HG03442 (cell line): ENCODE measurements at regions not wholly inside any gene's neighbourhood (a gene's known extent, or its start where the extent isn't known, plus 50 kb on each side); places are given as distances from the start of the nearest gene placed in this dataset.

Source experiments
- ATAC-seq: cut with Tn5 transposase; IDR thresholded peaks from one replicate; pipeline ENCODE4 v1.9.1; 2021; ENCODE audit warnings: mild to moderate bottlenecking, moderate library complexity; ENCODE audit not compliant: unreplicated experiment

DNA sequence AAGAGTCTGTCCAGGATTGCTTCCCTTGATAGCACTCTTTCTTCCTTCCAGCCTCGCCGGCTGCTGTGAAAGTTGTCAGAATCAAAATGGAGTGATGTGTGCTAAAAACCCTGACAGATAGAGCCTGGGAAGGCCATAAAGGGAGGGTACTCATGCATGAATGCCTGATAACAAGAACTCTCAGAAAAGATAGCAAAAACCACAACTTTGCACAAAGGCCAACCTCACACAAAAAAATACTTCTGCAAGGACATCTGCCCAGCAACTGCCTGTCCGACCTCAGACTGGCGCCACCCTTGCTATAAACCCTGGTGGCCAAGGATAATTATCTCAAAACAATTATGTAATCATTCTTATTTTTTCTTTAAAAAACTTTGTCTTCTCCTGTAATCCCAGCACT lies 133.2 kb upstream of the SVIL start:
- no peak for ATAC-seq

DNA sequence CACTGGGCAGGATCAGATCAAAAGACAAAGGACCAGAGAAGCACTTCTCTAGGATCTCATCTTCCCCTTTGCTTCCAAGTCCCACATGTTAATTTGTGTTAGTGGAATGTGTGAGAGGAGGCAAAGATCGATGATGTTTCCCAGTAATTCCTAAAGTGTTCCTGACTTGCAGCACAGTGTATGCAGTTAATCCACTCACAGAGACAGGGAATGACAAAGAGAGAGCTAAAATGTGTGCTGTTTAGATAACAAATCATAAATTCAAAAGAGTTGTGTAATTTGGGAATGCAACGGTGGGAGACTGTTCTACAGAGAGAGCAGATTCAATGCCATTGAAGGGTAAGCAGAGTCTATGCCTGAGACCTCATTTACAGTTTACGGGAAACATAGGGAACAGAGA lies 132.0 kb upstream of the SVIL start:
- no peak for ATAC-seq

- ATAC-seq = no peak
These were observed 130.6 kb upstream of the SVIL start for GRCh38 chr10:29765330-29765729.

GRCh38 chr10:29763396-29763795 lies 128.6 kb upstream of the SVIL start:
- ATAC-seq = no peak

- no peak for ATAC-seq
These were observed 127.1 kb upstream of the SVIL start for GRCh38 chr10:29761916-29762315.

GRCh38 chr10:29760138-29760900 lies 125.5 kb upstream of the SVIL start:
- ATAC-seq = no peak

DNA sequence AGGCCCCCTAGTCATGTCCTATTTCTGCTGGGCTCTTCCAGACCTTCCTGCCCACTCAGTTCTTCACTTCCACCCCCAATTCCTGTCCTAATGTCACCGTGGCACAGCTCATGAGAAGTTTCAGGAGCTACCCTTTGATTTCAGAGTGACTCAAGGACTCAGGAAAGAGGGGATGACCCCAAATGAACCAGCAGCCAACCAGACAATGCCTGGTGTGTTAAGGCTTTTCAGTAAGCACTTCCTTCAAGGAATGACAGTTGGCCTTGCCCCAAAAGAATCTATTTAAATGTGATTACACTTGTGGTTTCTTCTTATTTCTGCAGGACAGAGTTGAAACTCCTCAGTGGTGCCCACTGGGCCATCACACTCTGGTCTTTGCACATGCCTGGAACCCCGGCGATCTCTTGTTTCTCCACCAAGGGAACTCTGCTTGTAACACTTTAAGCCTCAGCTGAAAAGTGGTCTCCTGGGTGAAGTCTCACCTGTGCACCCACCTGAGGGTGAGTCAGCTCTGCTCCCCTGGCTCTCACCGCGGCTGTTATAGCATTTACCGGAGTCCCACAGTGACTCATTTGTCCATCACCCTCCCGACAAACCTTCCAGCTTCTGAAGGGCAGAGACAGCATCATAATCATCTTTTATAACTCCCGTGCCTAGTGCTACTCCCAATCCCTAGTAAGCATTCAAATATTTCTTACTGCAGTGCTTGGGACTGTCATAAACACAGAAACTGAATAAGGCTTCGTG lies 123.0 kb upstream of the SVIL start:
- no peak for ATAC-seq

- no peak for ATAC-seq
These were observed 121.7 kb upstream of the SVIL start for GRCh38 chr10:29756451-29756850.

GRCh38 chr10:29753283-29753682 lies 118.5 kb upstream of the SVIL start:
- ATAC-seq = no peak

- ATAC-seq = no peak
These were observed 116.9 kb upstream of the SVIL start for GRCh38 chr10:29751684-29752083.

DNA sequence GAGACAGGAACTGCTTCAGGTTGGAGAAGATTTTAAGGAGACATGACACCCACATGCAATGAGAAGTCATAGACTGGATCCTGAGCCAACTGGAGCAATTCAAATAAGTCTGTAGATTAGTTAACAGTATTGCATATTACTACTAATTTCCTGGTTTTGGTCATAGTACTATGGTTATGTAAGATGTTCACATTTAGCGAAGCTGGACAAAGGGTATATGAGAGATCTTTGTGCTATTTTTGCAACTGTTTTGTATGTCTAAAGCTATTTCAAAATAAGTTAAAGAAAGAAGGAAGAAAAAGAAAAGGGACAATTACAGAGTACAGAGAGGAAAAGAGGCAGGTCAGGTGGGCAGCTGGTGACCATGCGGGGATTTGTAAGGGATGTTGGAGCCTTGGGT lies 116.5 kb upstream of the SVIL start:
- no peak for ATAC-seq

DNA sequence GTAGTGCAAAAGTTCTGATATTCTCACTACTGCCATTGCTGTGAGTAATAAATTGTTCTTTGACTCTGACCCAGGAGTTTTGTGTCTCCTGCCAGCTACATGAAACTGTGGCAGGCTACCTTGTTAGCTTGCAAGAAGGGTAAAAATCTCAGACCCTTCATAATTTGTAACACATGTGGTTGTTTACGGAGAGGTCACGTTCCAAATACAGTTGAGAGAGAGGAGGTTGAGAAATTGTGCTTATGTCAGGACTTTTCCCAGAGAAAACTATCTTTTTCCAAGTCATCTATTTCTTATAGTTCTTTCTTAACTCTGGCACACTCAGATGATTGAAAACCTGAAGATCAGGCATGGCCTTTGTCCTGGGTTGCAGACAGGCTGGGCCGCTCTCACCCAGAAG lies 114.4 kb upstream of the SVIL start:
- no peak for ATAC-seq

DNA sequence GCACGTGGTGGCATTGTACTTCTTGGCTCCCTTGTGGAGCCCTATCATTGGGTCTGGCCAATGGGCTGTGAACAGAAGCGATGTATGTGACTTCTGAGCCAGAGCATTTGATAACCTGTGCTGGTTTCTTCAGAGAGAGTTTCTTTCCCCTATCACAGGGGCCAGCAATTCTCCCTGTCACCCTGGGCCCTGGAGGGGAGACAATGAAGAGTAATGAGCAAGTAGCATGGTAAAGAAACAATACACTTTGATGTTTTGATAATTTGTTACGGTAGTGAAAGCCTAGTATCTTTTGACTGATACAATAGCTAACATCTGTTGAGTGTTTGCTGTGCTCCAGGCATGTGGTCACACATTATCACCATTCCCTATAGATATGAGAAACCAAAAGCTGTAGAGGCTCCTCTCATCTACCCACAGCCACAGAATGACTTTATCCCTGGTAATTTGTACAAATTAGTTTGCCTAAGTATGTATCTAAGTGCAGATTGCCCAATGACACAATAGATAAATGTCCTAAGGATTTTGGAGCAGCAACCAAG lies 113.4 kb upstream of the SVIL start:
- no peak for ATAC-seq

- no peak for ATAC-seq
These were observed 111.5 kb upstream of the SVIL start for GRCh38 chr10:29746080-29746797.

DNA sequence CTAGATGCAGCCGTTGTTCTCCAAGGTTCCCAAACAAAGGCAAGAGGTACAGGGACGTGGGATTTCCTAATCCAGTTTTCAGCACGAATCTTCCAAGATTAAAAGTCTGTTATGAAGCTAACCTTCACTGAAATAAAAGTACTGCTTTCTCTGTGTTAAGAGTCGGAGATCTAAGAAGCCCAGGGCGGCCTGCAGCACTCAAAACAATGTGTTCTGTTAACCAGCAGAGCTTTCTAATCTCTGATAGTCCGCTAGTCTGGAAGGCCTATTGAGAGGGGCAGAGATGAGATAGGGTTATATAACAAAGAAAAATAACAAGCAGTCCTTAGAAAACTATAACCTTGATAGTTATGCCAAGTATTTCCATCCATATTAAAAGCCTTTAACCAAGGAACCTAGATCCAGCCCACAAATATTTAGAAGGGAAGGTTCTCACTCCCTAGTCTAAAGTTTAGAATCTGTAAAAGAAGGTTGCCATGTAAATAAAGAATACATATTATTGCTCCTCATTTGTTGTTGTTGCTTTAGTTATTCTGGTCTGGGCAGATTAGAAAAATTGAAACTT lies 106.3 kb upstream of the SVIL start:
- no peak for ATAC-seq

GRCh38 chr10:29738341-29738740 lies 103.6 kb upstream of the SVIL start:
- no peak for ATAC-seq

DNA sequence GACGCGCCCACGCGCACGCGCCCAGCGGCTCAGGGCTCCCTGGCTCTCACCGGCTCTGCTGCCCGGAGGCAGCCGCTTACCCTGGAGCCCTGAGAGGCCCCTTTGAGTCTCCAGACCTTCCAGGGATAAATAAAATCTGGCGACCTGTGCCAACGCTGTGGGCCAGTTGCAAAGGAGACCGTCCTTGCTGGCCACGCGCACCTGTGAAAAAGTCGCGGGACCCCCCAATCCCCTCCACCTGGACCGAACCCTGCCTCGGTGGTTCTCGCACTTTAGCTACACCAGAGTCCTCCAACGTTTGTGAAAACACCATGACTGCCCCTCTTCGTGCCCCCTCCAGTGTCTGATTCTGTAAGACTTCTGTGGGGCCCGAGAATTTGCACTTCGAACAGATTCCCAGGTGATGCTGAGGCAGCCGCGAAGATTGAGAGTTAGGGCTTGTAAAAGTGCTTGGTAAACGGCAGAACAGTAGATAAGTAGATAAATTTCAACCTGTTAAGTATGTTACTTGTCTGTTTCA lies 102.4 kb upstream of the SVIL start:
- ATAC-seq = no peak

GRCh38 chr10:29736366-29737073 lies 101.7 kb upstream of the SVIL start:
- no peak for ATAC-seq

- ATAC-seq = peak; percentile 82
These were observed 101.0 kb upstream of the SVIL start for GRCh38 chr10:29735628-29736365.
